SK-MEL-5 (cell line): ENCODE measurements at regions not wholly inside any gene's neighbourhood (a gene's known extent, or its start where the extent isn't known, plus 50 kb on each side); places are given as distances from the start of the nearest gene placed in this dataset.

Source experiments
- DNase-seq: peaks from one replicate; pipeline ENCODE4 v3.0.0-alpha.2; 2016; ENCODE audit warnings: low read depth, low spot score
- in situ Hi-C: cut with HindIII; loops from 2 replicates; pipeline ENCODE4 v1.10.0; 2016; ENCODE audit warnings: low sequenced_read_pairs, high pct_unique_total_duplicates, low pct_unique_long_range_greater_than_20kb

DNA sequence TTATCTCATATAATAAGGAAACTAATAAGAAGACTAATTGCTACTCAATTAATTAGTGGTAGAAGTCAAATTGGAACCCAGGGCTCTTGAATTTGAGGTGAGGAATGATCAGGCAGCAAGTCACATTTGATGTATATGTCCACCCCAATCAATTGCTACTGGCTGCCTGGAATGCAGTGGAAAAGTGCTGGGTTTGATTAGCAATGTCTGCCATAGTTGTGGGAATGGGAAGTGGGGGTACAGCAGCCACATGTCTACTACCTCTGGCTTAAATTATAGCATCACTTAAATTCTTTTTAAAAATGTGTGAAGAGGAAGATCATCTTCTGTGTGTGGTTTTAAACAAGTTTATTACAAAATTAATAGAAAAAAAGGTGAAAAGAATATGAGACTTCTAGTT lies 50.8 kb upstream of the NAV2 start:
- no peak for DNase-seq
- in situ Hi-C loops: no loop called here

DNA sequence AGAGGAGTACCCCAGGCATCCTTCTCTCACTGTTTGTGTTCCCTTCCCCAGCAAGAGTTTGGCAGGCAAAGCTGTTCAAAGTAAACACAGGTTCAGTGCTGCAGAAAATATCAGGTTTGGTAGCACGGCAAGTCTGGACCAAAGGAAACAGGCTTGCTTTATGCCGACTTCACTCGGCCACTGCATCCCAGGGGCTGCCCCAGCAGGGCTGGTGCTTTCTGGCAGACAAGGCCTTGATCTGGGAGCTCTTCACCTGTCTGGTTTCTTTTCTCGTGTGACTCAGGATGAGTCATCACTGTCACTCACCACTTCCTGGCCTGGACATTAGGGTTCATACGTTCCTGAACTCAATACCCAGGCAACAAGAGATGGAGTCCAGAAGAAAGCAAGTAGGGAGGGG lies 52.6 kb upstream of the NAV2 start:
- DNase-seq: no peak
- in situ Hi-C loops: no loop called here

DNA sequence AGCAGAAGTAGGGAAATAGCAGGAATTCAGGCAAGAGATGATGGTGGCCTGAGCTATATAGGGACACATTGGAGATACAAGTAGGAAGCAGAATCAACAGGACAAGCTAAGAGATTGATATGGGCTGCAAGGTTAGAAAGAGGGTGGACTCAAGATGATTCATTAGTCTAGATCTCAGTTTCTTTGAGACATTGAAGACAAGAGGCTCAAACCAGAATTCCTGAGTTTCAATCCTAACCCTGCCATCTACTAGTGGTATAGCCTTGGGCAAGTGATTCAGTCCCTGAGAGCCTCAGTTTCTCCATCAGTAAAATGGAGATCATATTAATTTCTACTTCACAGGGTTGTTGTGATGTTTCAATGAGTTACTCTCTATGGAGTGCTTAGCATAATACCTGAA lies 53.1 kb upstream of the NAV2 start:
- DNase-seq: no peak
- in situ Hi-C loops: no loop called here

DNA sequence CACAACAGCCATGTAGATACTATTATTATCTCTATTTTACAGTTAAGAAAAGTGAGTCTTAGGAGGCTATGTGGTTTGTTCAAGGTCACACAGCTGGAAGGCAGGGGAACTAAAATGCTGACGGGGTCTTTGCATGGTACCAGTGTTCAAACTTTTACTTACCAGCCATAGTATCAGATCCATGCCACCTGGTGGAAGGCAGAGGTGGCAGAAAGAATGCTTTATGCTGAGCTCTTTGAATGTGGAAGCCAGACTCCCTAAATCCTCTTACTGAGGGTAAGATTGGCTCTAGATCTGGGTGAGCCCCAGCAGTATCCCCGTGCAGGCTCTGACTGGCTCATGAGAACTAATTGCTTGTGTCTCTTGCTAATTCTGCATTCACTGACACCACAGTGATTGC lies 54.3 kb upstream of the NAV2 start:
- in situ Hi-C loops: no loop called here
- DNase-seq: peak; percentile 47

DNA sequence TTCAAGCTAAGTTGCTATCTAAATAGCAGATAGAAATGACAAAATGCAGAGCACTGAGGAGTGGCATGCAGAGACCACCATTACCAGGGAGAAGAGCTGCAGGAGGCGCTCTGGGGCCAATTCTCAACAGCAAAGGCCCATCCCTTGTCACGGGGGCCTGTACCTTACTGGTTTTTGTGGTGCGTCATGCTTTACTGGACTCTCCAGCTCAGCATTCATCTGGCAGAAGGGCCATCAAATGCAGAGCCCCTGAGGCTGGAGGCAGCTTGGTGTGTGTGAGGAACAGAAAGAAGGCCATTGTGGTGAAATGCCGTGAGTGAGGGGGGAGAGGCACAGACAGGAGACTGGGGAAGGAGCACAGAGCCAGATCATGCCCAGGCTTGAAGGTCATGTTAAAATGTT lies 56.5 kb upstream of the NAV2 start:
- DNase-seq: peak; percentile 97
- in situ Hi-C loops: no loop called here

DNA sequence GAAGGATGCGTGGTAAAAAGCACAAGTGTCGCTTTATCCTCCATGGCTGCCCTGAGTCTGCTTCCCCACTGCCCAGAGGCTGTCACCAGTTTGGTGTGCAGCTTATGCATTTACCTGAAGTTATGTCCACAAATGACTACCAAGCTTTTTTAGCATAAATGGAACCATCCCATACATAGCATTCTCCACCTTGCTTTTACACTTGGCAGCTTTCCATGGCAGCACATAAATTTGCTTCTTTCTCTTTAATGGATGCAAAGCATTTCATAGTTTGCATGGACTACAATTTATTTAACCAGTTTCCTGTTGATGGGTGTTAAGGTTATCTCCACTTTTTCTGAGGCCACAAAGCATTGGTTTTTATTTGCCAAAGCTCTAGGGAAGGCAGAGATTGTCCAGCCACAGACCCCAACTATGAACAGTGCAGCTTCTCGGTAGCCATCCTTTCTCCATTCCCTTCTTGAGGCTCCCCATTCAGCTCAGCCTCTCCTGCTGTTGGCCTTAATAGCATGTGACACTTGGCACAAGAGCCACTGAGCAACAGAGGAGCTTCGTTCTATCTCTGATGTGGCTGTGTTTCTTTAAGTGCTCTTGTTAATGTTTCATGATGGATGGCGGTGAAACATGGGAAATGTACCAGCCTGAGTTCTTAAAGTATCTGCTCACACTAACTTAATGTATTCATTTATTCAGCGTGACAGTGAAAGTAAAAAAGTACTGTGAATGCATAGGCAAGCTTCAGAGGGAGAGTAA lies 59.8 kb upstream of the NAV2 start:
- in situ Hi-C loops: no loop called here
- no peak for DNase-seq

DNA sequence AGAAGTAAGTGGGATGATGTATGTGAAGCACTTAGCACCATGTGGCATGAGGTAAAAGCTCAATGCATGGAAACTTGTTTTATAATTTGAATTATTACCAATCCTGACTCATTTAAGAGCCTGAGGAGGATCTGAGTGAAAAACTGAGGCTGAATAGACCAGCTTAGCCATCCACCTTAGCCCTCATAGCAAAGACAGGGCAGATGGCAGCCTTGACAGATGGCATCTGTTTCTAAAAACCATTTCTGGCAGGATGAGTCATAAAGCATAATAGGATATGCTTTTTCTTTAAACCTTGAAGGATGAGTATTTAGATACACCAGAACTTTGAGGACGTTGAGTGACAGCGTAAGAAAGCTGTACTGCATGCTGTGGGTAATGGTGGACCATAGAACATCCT lies 61.0 kb upstream of the NAV2 start:
- DNase-seq: no peak
- in situ Hi-C loops: no loop called here

DNA sequence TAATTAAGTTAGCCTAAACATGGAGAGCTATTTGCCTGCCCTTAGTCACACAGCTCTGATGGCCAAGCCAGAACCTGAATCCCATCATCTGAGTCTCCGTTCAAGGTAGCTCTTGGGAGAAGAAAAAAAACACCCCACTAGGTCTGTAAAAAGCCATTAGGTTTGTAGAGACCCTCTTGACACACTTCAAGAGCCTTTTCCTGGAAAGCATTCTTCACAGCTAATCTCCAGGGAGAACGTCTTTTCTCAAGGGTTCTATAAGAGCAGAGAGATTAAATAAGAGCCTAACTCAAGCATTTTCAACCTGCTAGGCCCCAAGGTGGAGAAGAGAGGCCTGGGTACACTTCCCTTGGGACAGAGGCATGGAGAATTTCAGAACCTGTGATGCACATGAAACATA lies 61.6 kb upstream of the NAV2 start:
- in situ Hi-C loops: no loop called here

DNA sequence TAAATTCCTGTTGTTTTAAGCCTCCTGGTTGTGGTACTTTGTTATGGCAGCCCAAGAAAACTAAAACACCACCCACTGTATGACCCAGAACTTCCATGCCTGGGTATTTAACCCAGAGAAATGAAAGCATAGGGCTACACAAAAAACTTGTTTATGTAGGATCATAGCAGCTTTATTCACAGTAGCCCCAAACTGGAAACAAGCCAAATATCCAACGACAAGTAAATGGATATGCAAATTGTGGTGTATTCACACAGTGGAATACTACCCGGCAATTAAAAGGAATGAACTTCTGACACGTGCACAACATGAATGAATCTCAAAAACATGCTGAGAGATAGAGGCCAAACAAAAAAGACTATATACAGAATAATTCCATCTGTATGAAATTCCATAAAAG lies 62.2 kb upstream of the NAV2 start:
- DNase-seq: no peak
- in situ Hi-C loops: no loop called here

More for the DNA sequence above, 61.6 kb upstream of the NAV2 start:
- no peak for DNase-seq

DNA sequence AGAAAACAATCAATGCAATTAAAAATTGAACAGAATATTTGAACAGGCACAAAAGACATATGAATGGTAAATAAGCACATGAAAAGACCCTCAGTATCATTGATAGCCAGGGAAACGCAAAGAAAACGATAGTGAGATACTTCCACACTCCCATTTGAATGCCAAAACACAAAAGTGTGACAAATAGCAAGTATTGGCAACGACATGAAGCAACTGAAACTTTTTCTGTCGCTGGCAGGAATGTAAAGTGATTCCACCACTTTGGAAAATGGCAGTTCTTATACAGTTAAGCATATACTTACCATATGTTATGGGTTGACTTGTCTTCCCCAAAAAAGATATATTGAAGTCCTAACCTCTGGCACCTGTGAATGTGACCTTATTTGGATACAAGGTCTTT lies 62.9 kb upstream of the NAV2 start:
- in situ Hi-C loops: no loop called here
- no peak for DNase-seq

DNA sequence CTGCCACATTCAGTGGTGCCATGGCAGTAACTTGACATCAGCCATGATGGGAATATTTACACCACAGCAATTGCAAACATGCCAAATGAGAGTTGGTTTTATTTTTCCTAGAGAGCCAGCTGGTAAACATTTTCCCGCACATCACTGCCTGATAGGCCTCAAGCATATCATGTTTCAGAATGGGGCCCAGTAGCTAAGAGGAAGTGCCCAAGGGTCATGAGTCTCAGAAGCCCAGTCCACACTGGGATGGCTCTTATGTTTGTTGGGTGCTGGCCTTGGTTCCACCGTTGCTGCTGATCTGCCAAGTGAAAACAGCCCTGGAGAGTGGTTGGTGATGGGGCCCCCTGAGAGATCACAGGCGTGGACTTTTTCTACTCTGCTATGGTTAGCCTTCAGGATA lies 64.3 kb upstream of the NAV2 start:
- no peak for DNase-seq
- in situ Hi-C loops: no loop called here

DNA sequence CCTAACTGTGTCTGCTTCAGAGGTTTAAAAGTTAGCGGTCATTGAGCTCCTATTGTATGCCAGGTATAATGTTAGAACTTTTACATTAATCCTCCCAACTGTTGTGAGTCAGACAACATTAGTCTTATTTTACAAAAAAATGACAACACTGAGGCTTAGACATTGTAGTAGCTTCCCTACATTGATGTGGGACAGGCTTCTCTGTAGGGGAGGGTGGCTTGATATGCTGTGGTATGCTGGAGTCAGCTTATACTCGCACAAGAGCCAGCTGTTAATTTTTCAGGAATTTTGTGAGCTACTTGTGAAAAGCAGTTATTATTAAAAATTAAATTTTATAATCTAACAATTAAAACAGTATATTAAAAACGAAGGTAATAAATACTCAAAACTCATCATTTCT lies 64.8 kb upstream of the NAV2 start:
- DNase-seq: no peak
- in situ Hi-C loops: no loop called here

DNA sequence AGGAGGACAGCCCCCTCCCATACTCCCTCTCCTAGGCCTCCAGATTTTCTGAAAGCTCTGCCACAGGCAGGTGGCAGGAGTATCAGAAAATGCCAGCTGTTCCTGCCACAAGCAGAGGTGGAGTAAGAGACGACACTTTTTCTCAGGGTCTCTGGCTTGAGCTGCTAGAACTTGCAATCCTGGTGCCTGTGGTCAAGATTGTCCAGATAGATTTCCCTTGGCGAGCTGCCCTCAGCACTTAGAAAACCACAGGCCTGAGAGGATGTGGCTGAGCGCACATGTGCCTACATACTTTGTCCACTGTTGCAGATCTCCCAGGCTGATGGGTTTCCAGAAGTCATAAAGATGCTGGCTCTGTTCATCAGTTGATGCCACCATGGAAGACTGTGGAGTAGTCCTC lies 65.7 kb upstream of the NAV2 start:
- DNase-seq: no peak
- in situ Hi-C loops: no loop called here

DNA sequence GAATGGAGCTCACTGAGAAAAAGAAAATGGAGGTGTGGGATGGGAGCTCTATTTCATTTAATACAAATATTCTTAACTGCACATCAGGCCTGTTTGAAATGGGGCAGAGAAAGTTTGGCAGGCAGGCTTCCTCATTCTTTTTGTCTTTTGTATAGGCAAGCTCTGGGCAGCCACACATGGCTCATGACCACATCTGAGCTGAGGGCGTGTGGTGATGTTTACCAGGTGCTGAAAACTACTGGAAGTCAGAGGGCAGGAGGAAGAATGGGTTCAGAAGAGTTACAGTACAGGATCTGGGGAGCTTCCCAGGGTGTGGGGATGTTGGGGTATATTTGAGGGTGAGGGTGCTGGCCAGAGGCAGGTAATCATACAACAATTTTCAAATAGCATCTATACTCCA lies 66.3 kb upstream of the NAV2 start:
- in situ Hi-C loops: no loop called here
- no peak for DNase-seq

DNA sequence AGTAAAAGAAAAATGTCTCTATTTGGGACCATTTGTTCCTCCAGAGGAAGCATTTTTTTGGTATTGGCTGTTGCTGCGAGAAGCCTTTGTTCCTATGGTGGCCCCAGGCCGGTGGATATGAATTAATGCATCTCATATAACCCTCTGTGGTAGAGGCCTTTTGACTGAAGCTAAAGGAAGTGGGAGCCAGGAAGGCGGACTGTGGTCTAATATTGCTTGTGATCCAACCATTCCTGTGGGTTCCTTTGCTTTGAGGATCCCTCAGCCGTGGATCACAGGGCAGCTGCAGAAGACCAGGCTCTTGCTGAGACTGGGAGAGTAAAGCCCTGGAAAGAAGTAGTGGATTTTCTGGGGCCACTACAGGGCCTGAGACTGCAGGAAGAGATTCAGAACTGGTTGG lies 68.3 kb upstream of the NAV2 start:
- DNase-seq: peak; percentile 28
- in situ Hi-C loops: no loop called here

DNA sequence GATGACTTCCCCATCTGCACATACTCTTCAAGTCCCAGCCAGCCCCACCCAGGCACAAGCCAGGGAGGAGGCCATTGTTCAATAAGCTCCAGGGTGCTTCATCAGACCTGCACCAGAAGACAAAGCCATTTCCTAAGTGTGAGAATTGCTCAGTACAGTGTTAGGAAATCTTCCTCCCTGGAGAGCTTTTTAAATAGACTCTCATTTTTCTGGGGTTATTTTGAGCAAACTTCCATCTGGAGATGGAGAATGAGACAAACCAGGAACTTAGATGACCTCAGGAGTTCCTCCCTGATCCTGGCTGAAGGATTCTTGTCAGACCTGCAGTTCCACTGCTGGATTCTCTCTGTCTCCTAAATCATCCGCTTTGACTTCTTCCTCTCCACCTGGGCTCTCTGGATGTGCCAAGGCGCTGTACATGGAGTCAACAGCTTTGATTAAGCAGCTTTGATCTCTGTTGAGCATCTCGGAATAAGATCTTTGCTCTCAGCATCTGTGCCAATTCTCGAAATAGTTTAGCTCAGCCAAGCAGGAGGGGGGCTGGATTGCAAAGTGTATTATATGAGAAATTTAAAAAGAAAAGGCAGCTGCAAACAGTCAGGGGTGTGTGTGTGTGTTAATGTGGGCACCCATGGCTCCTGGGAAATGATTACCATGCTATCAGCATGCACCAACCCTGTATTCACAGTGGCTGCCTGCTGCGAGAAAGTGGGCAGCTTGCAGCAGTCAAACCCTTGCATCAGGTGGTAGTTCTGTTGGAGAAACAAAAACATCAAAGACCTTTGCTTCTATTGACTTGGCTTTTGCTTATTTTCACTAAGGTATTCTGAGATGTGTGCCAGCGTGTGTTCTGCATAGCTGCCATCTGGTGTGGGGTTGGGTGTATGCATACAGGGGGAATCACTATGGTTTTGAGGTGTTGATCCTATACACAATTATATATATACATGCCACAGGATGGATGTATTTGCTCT lies 70.2 kb upstream of the NAV2 start:
- in situ Hi-C loops: no loop called here
- no peak for DNase-seq

DNA sequence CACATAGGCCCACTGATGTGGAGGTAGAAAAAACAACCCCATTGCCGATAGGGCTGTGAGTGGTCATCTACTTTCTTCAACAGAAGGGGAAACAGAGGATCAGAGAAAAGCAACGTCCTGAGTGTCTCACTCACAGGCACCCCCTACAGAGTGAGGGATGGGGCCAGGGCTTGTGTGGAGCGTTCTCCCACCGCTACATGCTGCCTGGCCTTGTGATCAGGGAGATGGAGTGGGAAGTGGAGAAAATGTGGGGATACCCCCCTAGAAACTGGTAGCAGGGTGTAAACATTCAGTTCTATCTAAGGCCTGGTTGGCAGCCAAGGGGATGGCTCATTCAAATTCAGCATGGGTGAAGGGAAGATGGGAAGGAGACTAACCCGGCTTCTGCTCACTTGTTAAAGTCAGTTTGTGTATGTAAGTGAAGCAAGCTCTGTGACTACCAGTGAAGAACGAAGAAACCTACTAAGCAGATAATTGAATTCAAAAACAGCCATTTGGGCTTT lies 73.0 kb upstream of the NAV2 start:
- in situ Hi-C loops: no loop called here
- no peak for DNase-seq

DNA sequence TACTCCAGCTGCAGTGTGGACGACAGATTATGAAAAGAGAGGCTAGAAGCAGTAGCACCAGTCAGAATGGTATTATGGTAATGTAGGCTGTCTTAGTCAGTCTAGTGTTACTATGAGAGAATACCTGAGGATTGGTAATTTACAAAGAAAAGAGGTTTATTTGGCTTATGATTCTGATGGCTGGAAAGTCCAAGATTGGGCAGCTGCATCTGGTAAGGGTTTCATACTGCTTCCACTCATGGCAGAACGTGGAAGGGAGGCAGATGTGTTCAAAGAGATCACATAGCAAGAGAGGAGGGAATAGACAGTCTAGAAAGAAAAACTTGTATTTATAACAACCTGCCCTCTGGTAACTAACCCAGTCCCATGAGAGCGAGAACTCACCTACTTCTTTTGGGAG lies 77.3 kb upstream of the NAV2 start:
- no peak for DNase-seq
- in situ Hi-C loops: no loop called here

DNA sequence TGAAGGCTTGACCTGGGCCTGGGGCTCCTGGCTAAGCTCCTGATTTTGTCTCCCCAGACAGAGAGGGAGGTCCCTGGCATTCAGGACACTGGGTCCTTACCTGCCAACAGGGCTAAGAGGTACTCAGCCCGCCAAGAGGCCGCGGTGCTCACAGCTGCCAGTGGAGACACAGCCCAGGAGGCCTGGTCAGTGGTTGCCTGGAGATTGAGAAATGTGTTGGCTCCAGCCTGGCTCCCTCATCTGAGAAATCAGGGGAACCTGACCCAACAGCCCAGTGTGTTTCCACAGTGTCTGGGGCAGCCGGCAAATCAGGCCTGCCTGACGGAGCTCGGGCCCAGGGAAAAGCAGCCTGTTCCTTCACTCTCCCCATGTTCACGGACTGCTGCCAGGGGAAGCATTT lies 79.4 kb upstream of the NAV2 start:
- no peak for DNase-seq
- in situ Hi-C loops: no loop called here
